ENCODE measurements at regions not wholly inside any gene's neighbourhood (a gene's known extent, or its start where the extent isn't known, plus 50 kb on each side); places are given as distances from the start of the nearest gene placed in this dataset.

DNA sequence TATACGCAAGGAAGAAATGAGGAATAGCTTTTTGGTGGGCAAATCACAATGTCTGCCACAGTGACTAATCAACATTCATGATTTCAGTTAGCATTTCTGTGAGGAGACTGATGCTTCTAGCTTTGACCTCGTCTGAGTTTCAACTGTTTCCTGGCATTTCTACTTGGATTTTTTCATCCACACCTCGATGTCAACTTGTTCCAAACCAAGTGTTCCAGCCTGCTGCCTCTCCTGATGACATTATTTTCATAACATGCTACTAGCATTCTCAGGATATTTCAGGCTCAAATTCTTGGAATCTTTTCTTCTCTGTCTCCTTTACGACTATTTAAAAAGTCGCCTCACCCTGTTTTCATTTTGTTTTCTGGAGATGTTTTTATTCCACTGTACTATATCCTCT lies 90.3 kb upstream of the TEX13D start:
- TF ChIP-seq, protein P1, sequence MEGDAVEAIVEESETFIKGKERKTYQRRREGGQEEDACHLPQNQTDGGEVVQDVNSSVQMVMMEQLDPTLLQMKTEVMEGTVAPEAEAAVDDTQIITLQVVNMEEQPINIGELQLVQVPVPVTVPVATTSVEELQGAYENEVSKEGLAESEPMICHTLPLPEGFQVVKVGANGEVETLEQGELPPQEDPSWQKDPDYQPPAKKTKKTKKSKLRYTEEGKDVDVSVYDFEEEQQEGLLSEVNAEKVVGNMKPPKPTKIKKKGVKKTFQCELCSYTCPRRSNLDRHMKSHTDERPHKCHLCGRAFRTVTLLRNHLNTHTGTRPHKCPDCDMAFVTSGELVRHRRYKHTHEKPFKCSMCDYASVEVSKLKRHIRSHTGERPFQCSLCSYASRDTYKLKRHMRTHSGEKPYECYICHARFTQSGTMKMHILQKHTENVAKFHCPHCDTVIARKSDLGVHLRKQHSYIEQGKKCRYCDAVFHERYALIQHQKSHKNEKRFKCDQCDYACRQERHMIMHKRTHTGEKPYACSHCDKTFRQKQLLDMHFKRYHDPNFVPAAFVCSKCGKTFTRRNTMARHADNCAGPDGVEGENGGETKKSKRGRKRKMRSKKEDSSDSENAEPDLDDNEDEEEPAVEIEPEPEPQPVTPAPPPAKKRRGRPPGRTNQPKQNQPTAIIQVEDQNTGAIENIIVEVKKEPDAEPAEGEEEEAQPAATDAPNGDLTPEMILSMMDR (IDR thresholded peaks at IDR 0.05 in 4 of 5, conservative IDR thresholded peaks at IDR 0.05 in 1 of 5): no peak
- no peak for TF ChIP-seq POLR2A (IDR thresholded peaks at IDR 0.05)

All from gastrocnemius medialis (tissue), 4 donors.